Liver (tissue), 3 donors: ENCODE measurements at regions not wholly inside any gene's neighbourhood (a gene's known extent, or its start where the extent isn't known, plus 50 kb on each side); places are given as distances from the start of the nearest gene placed in this dataset.

Source experiments
- CTCF ChIP-seq: fragments of 150-350 bp; IDR thresholded peaks from 2 replicates; pipeline ENCODE4 v1.5.1; 2017; ENCODE audit warnings: improper control_type of control experiment, low read depth, low read length; ENCODE audit not compliant: missing input control
- HNF4A ChIP-seq, 2 donors: conservative IDR thresholded peaks; 2 replicates each; pipeline ENCODE4 v1.6.1; 2016; ENCODE audit warnings: antibody characterized with exemption in 2 of 2, mild to moderate bottlenecking in 2 of 2
- JUND ChIP-seq, 2 donors: IDR thresholded peaks; 2 replicates each; pipeline ENCODE4 v1.6.1; 2016; ENCODE audit warnings: antibody characterized with exemption in 2 of 2
- NR2F2 ChIP-seq: IDR thresholded peaks from 2 replicates; pipeline ENCODE4 v1.6.1; 2016; ENCODE audit warnings: antibody characterized with exemption
- REST ChIP-seq: IDR thresholded peaks from 2 replicates; pipeline ENCODE4 v1.6.1; 2016; ENCODE audit warnings: antibody characterized with exemption, mild to moderate bottlenecking
- RXRA ChIP-seq, 2 donors: IDR thresholded peaks; 2 replicates each; pipeline ENCODE4 v1.6.1; 2017 to 2018; ENCODE audit warnings: antibody characterized with exemption in 2 of 2, mild to moderate bottlenecking in 1 of 2
- SP1 ChIP-seq: IDR thresholded peaks from 2 replicates; pipeline ENCODE4 v1.6.1; 2018; ENCODE audit warnings: antibody characterized with exemption, mild to moderate bottlenecking
- TAF1 ChIP-seq: conservative IDR thresholded peaks from 2 replicates; pipeline ENCODE4 v1.6.1; 2016; ENCODE audit warnings: antibody characterized with exemption, mild to moderate bottlenecking
- YY1 ChIP-seq: IDR thresholded peaks from 2 replicates; pipeline ENCODE4 v1.6.1; 2016; ENCODE audit warnings: antibody characterized with exemption, mild to moderate bottlenecking
- ZBTB33 ChIP-seq: IDR thresholded peaks from 2 replicates; pipeline ENCODE4 v1.6.1; 2016; ENCODE audit warnings: antibody characterized with exemption
- donor health status: healthy.
- donor health status: healthy.

- no peak for TF ChIP-seq CTCF
- no peak for TF ChIP-seq JUND (IDR thresholded peaks at IDR 0.05)
- TF ChIP-seq SP1: no peak
- no peak for TF ChIP-seq YY1
- no peak for TF ChIP-seq NR2F2
- TF ChIP-seq TAF1: no peak
- TF ChIP-seq ZBTB33: no peak
- TF ChIP-seq RXRA (IDR thresholded peaks at IDR 0.05): no peak
- no peak for TF ChIP-seq REST
- no peak for TF ChIP-seq HNF4A (conservative IDR thresholded peaks at IDR 0.05)
These were observed 178.0 kb downstream of the YIPF5 start for GRCh38 chr5:143992496-143992895.
